MV-4-11 (cell line): ENCODE measurements at regions not wholly inside any gene's neighbourhood (a gene's known extent, or its start where the extent isn't known, plus 50 kb on each side); places are given as distances from the start of the nearest gene placed in this dataset.

Experiments
- DNase-seq: peaks from one replicate; lab custom pipeline; 2025; lab: John Stamatoyannopoulos, UW

GRCh38 chr22:44423556-44424358, 74.3 kb downstream of the RTL6 start:
- no peak for DNase-seq

- DNase-seq: no peak
These were observed 75.2 kb downstream of the RTL6 start for GRCh38 chr22:44422746-44423380.

GRCh38 chr22:44419429-44419828, 78.6 kb downstream of the RTL6 start:
- no peak for DNase-seq

- no peak for DNase-seq
These were observed 84.8 kb downstream of the RTL6 start for GRCh38 chr22:44413211-44413610.

GRCh38 chr22:44412136-44412731, 85.8 kb downstream of the RTL6 start:
- DNase-seq: no peak

GRCh38 chr22:44411226-44412135, 86.6 kb downstream of the RTL6 start:
- no peak for DNase-seq

GRCh38 chr22:44410451-44410991, 87.5 kb downstream of the RTL6 start:
- DNase-seq: no peak

GRCh38 chr22:44409974-44410316, 88.1 kb downstream of the RTL6 start:
- no peak for DNase-seq

GRCh38 chr22:44409211-44409973, 88.6 kb downstream of the RTL6 start:
- no peak for DNase-seq

- no peak for DNase-seq
These were observed 89.2 kb downstream of the RTL6 start for GRCh38 chr22:44408829-44409192.

- DNase-seq: no peak
These were observed 89.8 kb downstream of the RTL6 start for GRCh38 chr22:44407987-44408828.

GRCh38 chr22:44407171-44407986, 90.7 kb downstream of the RTL6 start:
- DNase-seq: no peak

GRCh38 chr22:44406341-44407170, 91.5 kb downstream of the RTL6 start:
- DNase-seq: no peak

GRCh38 chr22:44405661-44406060, 92.4 kb downstream of the RTL6 start:
- DNase-seq: no peak

- DNase-seq: no peak
These were observed 91.7 kb upstream of the SHISAL1 start for GRCh38 chr22:44404341-44405020.

- DNase-seq: no peak
These were observed 91.0 kb upstream of the SHISAL1 start for GRCh38 chr22:44403602-44404329.

GRCh38 chr22:44403166-44403565, 90.4 kb upstream of the SHISAL1 start:
- no peak for DNase-seq
